GM18861 (cell line): ENCODE measurements at regions not wholly inside any gene's neighbourhood (a gene's known extent, or its start where the extent isn't known, plus 50 kb on each side); places are given as distances from the start of the nearest gene placed in this dataset.

Source experiments
- ATAC-seq: cut with Tn5 transposase; IDR thresholded peaks from one replicate; pipeline ENCODE4 v1.9.1; 2021; ENCODE audit not compliant: unreplicated experiment

GRCh38 chr19:31553112-31553845 lies 204.0 kb upstream of the TSHZ3 start:
- no peak for ATAC-seq

GRCh38 chr19:31553846-31554215 lies 204.6 kb upstream of the TSHZ3 start:
- ATAC-seq: no peak

- ATAC-seq: no peak
These were observed 205.1 kb upstream of the TSHZ3 start for GRCh38 chr19:31554360-31554759.

- no peak for ATAC-seq
These were observed 206.5 kb upstream of the TSHZ3 start for GRCh38 chr19:31555634-31556215.

DNA sequence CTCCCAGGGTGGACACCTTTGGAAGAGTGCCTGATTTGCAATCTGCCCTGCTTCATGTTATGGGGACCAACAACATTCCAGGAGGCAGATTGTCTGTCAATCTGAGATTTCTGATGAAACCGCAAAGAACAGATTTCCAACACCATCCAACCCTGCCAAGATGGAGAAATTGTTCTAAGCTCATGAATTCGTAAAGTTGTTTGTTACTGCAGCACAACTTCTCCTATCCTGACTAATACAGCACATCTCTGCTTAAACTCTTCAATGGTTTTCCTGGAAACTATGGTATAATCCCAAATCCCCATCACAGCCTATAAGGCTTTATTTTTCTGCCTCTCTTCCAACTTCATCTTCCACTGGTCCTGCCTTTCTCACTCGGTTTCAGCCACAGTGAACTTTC lies 210.3 kb upstream of the TSHZ3 start:
- no peak for ATAC-seq

GRCh38 chr19:31560086-31561060 lies 211.1 kb upstream of the TSHZ3 start:
- ATAC-seq: no peak

GRCh38 chr19:31562966-31563612 lies 213.9 kb upstream of the TSHZ3 start:
- no peak for ATAC-seq

GRCh38 chr19:31567776-31568175 lies 218.5 kb upstream of the TSHZ3 start:
- ATAC-seq: no peak

DNA sequence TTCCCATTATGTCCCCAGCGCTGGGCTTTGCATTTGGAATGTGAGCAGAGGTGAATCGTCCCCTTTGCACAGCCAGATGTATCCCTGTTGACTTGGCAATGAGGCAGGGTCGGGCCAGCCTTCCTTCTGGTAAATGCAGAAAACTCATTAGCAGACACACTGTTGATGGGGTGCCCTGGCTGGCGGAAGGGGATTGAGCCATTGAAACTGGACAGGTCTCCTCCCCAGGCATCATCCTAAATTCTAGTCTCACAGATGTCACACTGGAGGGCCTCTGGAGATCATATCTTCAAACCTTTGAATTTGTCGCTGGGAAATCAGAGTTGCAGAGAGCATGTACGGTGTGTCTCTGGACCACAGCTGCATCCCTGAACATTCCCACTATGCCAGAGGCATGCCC lies 219.5 kb upstream of the TSHZ3 start:
- ATAC-seq: no peak

DNA sequence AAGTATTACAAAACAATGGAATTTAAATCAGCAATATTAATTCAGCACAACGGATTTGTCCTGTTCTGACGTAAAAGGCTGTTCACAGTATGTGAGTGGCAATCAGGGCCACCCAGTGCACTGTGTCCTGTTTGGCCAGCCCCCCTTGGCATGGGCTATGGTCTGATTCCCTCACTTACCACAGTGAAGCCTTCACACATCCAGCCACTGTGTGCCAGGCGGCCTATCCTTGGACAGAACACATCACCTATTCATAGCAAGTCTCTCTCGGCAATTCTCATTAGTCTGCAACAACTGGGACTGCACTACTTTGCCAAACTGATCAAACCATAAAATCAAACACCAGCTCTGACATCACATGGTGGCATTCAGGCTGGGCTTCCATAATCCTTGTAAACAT lies 221.5 kb upstream of the TSHZ3 start:
- no peak for ATAC-seq

- ATAC-seq: no peak
These were observed 223.1 kb upstream of the TSHZ3 start for GRCh38 chr19:31572102-31572975.

- ATAC-seq: no peak
These were observed 223.7 kb upstream of the TSHZ3 start for GRCh38 chr19:31572976-31573298.

- ATAC-seq: no peak
These were observed 225.2 kb upstream of the TSHZ3 start for GRCh38 chr19:31574251-31574973.

GRCh38 chr19:31575846-31576335 lies 226.7 kb upstream of the TSHZ3 start:
- ATAC-seq: no peak

DNA sequence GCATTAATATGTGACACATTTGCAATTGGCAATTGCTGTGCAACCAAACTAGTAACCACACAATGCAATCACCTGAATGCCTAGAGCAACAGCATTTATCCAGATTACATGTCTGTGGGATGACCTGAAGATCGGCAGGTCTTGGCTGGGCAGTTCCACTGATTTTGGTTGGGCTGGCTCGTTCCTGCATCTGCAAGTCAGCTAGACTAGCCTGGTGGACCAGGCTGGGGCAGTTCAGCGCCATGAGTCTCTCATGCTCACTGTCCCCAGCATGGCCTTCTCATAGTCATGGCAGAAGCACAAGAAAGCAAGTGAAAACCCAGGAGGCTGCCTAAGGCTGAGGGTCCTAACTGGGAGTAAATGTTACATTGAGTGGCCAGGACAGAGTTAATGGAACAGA lies 229.1 kb upstream of the TSHZ3 start:
- ATAC-seq: no peak

DNA sequence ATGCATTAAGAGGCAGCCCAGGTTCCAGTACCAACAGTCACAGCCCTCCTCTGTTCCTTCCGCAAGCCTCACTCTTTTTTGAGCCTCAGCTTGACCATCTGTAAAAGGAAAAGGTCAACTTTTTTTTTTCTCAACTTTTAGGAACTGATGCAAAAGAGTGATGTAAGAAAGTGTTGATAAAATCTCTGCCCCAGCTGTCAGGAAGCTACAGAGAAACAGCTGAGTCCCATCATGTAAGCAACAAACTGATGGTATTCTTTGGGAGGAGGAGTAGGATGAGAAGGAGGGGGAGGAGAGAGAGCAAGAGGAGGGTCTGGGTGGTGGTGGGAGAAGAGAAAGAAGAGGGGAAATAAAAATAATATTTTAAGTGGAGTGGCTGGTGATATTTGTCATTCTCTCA lies 233.9 kb upstream of the TSHZ3 start:
- no peak for ATAC-seq

DNA sequence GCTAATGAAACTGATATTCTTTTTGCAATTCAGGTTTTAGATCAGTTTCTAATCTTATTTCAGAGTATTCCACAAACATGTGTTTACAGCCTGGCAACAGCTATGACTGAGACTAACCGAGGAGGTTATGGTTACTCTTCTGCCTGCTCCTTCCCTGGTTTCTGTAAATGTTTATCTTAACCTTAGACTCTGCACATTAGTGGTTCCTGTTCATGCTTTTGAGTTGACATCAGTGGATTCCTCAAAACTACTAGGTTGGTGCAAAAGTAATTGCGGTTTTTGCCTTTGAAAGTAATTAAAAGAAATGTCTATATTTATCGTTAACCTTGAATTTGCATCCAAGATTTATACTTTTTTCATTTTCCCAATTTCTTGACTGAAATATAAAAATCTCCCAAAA lies 237.0 kb upstream of the TSHZ3 start:
- no peak for ATAC-seq

GRCh38 chr19:31589109-31589508 lies 239.9 kb upstream of the TSHZ3 start:
- no peak for ATAC-seq

- ATAC-seq: no peak
These were observed 242.0 kb upstream of the TSHZ3 start for GRCh38 chr19:31591258-31591657.

- ATAC-seq: no peak
These were observed 243.2 kb upstream of the TSHZ3 start for GRCh38 chr19:31592456-31592855.
